H1 (cell line): ENCODE measurements at regions not wholly inside any gene's neighbourhood (a gene's known extent, or its start where the extent isn't known, plus 50 kb on each side); places are given as distances from the start of the nearest gene placed in this dataset.

Experiments used
- CTCF ChIA-PET: fragments of 300-600 bp; sonication (Branson Sonifier 250); formaldehyde crosslinking; loops from one replicate; lab custom pipeline; 2021; ENCODE audit not compliant: partially characterized antibody; lab: Charles Lee
- POLR2A ChIA-PET: fragments of 300-600 bp; sonication (Branson Sonifier 250); formaldehyde crosslinking; loops from one replicate; lab custom pipeline; 2021; ENCODE audit warnings: inconsistent platforms; ENCODE audit not compliant: partially characterized antibody; lab: Charles Lee
- DNase-seq, 2 experiments: peaks; one replicate each; pipeline versions ENCODE4 v3.0.0 to v3.0.0-alpha.2; 2010 to 2022; ENCODE audit warnings: low spot score in 2 of 2, low read depth in 1 of 2, mixed read lengths in 1 of 2
- FAIRE-seq: peaks from 2 replicates; lab custom pipeline; 2011; peaks lifted over from hg19 to GRCh38; lab: Jason Lieb, UNC
- H2AFZ ChIP-seq: 2 replicates; pipeline ENCODE4 v1.8.1; 2012; ENCODE audit warnings: low read length, inconsistent platforms
- H2AK5ac ChIP-seq: 2 replicates; pipeline ENCODE4 v1.6.1; 2013; ENCODE audit warnings: low read depth, low read length
- H2BK120ac ChIP-seq: replicated peaks from 2 replicates; pipeline ENCODE3; 2013; ENCODE audit warnings: low read depth, low read length, inconsistent platforms
- H2BK12ac ChIP-seq: 2 replicates; pipeline ENCODE4 v1.6.1; 2013; ENCODE audit warnings: low read depth, low read length
- H2BK15ac ChIP-seq: 2 replicates; pipeline ENCODE4 v1.6.1; 2013; ENCODE audit warnings: low read length
- H2BK20ac ChIP-seq: 2 replicates; pipeline ENCODE4 v1.6.1; 2013; ENCODE audit warnings: low read length
- H2BK5ac ChIP-seq: 2 replicates; pipeline ENCODE4 v1.6.1; 2013; ENCODE audit warnings: low read depth, low read length
- H3K14ac ChIP-seq: 2 replicates; pipeline ENCODE4 v1.6.1; 2013; ENCODE audit warnings: inconsistent platforms; ENCODE audit not compliant: insufficient read length
- H3K18ac ChIP-seq: 2 replicates; pipeline ENCODE4 v1.6.1; 2013; ENCODE audit warnings: low read length; ENCODE audit errors: extremely low read depth
- H3K23ac ChIP-seq: 2 replicates; pipeline ENCODE4 v1.6.1; 2013; ENCODE audit warnings: inconsistent platforms; ENCODE audit not compliant: insufficient read length
- H3K23me2 ChIP-seq: 2 replicates; pipeline ENCODE4 v1.6.1; 2013; ENCODE audit warnings: low read depth, low read length
- H3K27ac ChIP-seq: 2 replicates; pipeline ENCODE4 v1.6.1; 2011; ENCODE audit warnings: low read depth, low read length, inconsistent platforms
- H3K27me3 ChIP-seq, 4 experiments: replicated peaks in 1 of 4; 1 replicate in 1 of 4; 2 replicates in 3 of 4; pipeline versions ENCODE4 v1.6.1 to v1.8.1; 2011 to 2013; ENCODE audit warnings: low read length in 3 of 4, mild to moderate bottlenecking in 3 of 4, inconsistent platforms in 2 of 4, mixed read lengths in 2 of 4, moderate library complexity in 1 of 4; ENCODE audit not compliant: control insufficient read depth in 3 of 4, insufficient read depth in 3 of 4; ENCODE audit errors: extremely low read depth in 1 of 4
- H3K36me3 ChIP-seq, 4 experiments: 2 replicates each; pipeline versions ENCODE4 v1.6.1 to v1.8.1; 2011 to 2013; ENCODE audit warnings: mild to moderate bottlenecking in 4 of 4, low read length in 3 of 4, moderate library complexity in 2 of 4, control low read depth in 1 of 4, inconsistent platforms in 1 of 4; ENCODE audit not compliant: insufficient read depth in 4 of 4, control insufficient read depth in 2 of 4
- H3K4ac ChIP-seq: replicated peaks from 2 replicates; pipeline ENCODE3; 2013; ENCODE audit warnings: low read length, low read depth, mixed read lengths, inconsistent platforms; ENCODE audit not compliant: insufficient read length
- H3K4me1 ChIP-seq, 4 experiments: replicated peaks in 1 of 4; 1 replicate in 1 of 4; 2 replicates in 3 of 4; pipeline versions ENCODE4 v1.6.1 to v1.8.1; 2011 to 2013; ENCODE audit warnings: low read length in 3 of 4, inconsistent platforms in 2 of 4, mixed read lengths in 1 of 4; ENCODE audit not compliant: insufficient read depth in 4 of 4, control insufficient read depth in 3 of 4
- H3K4me2 ChIP-seq, 2 experiments: 2 replicates each; pipeline versions ENCODE4 v1.6.1 to v1.8.1; 2011 to 2013; ENCODE audit warnings: low read depth in 2 of 2, low read length in 2 of 2, control low read depth in 1 of 2, inconsistent platforms in 1 of 2, mild to moderate bottlenecking in 1 of 2; ENCODE audit not compliant: insufficient read depth in 1 of 2
- H3K4me3 ChIP-seq, 4 experiments: fragments of 200-600, 300-600 bp in 1 of 4; sonication (generic), shearing (Covaris generic), sonication (Bioruptor Twin) in 1 of 4; 2 replicates each; pipeline versions ENCODE4 v1.5.1 to v1.8.1; 2011 to 2016; ENCODE audit warnings: low read length in 4 of 4, low read depth in 3 of 4, control low read depth in 2 of 4, inconsistent platforms in 2 of 4, mild to moderate bottlenecking in 2 of 4, mixed read lengths in 1 of 4, moderate library complexity in 1 of 4; ENCODE audit not compliant: insufficient read depth in 2 of 4; ENCODE audit errors: extremely low read depth in 1 of 4
- H3K56ac ChIP-seq: replicated peaks from 2 replicates; pipeline ENCODE3; 2013; ENCODE audit warnings: low read depth, mild to moderate bottlenecking, mixed read lengths, low read length, inconsistent platforms; ENCODE audit not compliant: insufficient read length
- H3K79me1 ChIP-seq: 2 replicates; pipeline ENCODE4 v1.6.1; 2013; ENCODE audit warnings: low read depth, low read length, control low read depth
- H3K79me2 ChIP-seq, 2 experiments: 2 replicates each; pipeline versions ENCODE4 v1.6.1 to v1.8.1; 2012 to 2013; ENCODE audit warnings: low read length in 2 of 2, mild to moderate bottlenecking in 2 of 2, inconsistent platforms in 1 of 2; ENCODE audit not compliant: insufficient read depth in 2 of 2, control insufficient read depth in 1 of 2
- H3K9ac ChIP-seq, 4 experiments: replicated peaks in 1 of 4; 1 replicate in 1 of 4; 2 replicates in 3 of 4; pipeline versions ENCODE4 v1.6.1 to v1.8.1; 2011 to 2013; ENCODE audit warnings: low read depth in 3 of 4, low read length in 3 of 4, control low read depth in 2 of 4, mild to moderate bottlenecking in 2 of 4, moderate library complexity in 2 of 4, inconsistent platforms in 1 of 4; ENCODE audit errors: extremely low read depth in 1 of 4
- H3K9me3 ChIP-seq, 2 experiments: 2 replicates each; pipeline versions ENCODE4 v1.6.1 to v1.8.1; 2012 to 2013; ENCODE audit warnings: mild to moderate bottlenecking in 2 of 2, moderate library complexity in 2 of 2, control low read depth in 1 of 2, inconsistent platforms in 1 of 2, low read depth in 1 of 2, low read length in 1 of 2, mixed read lengths in 1 of 2; ENCODE audit not compliant: insufficient read depth in 2 of 2
- H4K20me1 ChIP-seq, 2 experiments: replicated peaks in 1 of 2; 2 replicates each; pipeline versions ENCODE3 to v1.8.1; 2011 to 2013; ENCODE audit warnings: inconsistent platforms in 2 of 2, low read length in 2 of 2, mild to moderate bottlenecking in 1 of 2; ENCODE audit not compliant: insufficient read depth in 2 of 2, control insufficient read depth in 1 of 2
- H4K5ac ChIP-seq: 2 replicates; pipeline ENCODE4 v1.6.1; 2013; ENCODE audit warnings: low read length, low read depth, mixed read lengths, inconsistent platforms; ENCODE audit not compliant: insufficient read length
- H4K8ac ChIP-seq: 2 replicates; pipeline ENCODE4 v1.8.0; 2013; ENCODE audit warnings: mild to moderate bottlenecking, moderate library complexity, low read length, inconsistent platforms; ENCODE audit not compliant: insufficient read depth; ENCODE audit errors: extremely low read depth
- H4K91ac ChIP-seq: replicated peaks from 2 replicates; pipeline ENCODE3; 2013; ENCODE audit warnings: low read length, mixed read lengths, inconsistent platforms; ENCODE audit not compliant: insufficient read length
- SIN3A ChIP-seq, 2 experiments: IDR thresholded peaks in 1 of 2; conservative IDR thresholded peaks in 1 of 2; 2 replicates each; pipeline ENCODE4 v1.6.1; 2011 to 2012; ENCODE audit warnings: low read length in 2 of 2, improper control_type of control experiment in 1 of 2, low read depth in 1 of 2, mild to moderate bottlenecking in 1 of 2
- TAF7 ChIP-seq: optimal IDR thresholded peaks from 2 replicates; pipeline ENCODE3; 2011; ENCODE audit warnings: low read depth, mild to moderate bottlenecking, inconsistent platforms, low read length, moderate library complexity, borderline replicate concordance
- TCF12 ChIP-seq: IDR thresholded peaks from 2 replicates; pipeline ENCODE4 v1.6.1; 2011; ENCODE audit warnings: low read depth, mild to moderate bottlenecking, low read length
- WGBS, 2 experiments: shearing (Covaris generic) in 1 of 2; methylation state at CpG; one replicate each; pipeline versions ENCODE4 v1.1.6 to v1.1.7; 2013 to 2015; ENCODE audit warnings: low lambda C conversion rate in 2 of 2, mixed read lengths in 2 of 2, inconsistent platforms in 1 of 2, low coverage in 1 of 2, missing lambda C conversion rate in 1 of 2; ENCODE audit not compliant: insufficient replicate concordance in 2 of 2, insufficient coverage in 1 of 2, insufficient read length in 1 of 2; ENCODE audit errors: extremely low coverage in 1 of 2, missing lambda C conversion rate in 1 of 2; 5-methylcytosine and 5-hydroxymethylcytosine counted together
- TF ChIP-seq, protein P1 (sequence below): IDR thresholded peaks from 2 replicates; pipeline ENCODE4 v1.6.1; 2011; ENCODE audit warnings: low read length, improper control_type of control experiment

DNA sequence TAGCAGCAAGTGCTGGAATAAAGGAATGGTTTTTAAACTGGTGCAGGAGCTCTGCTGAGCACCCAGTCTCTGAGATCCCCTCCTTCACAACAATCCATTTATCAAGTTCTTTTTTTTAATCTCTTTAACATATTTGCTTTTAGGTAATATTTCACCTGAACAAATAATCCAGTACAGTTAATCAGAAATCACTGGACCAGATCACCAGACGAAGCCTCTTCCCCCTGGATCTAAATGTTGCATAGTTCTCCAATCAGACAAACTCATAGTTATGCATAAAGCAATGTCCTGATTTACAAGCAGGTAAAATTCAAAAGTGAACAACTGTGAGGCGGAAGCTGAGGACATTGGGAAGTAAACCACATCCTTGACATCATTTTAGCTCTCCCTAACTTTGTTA, 657.7 kb upstream of the RORB start:
- Histone ChIP-seq H2BK120ac (no peak overlapping the region), H3K23me2 (no peaks in the 10 kb centered on the region), H2BK20ac (no peak overlapping the region), H3K4me2 (no peak overlapping the region), H3K4me1 (peaks cover 0 to 3% (median 1%) of the 10 kb centered on the region in 4 experiments; a peak in 1 of 7 replicates), H3K27ac (no peak overlapping the region), H3K36me3 (no peaks in the 10 kb centered on the region), H2BK12ac (no peak overlapping the region), H3K9me3 (no peaks in the 10 kb centered on the region), H3K23ac (no peak overlapping the region), H2BK15ac (no peak overlapping the region), H2BK5ac (no peak overlapping the region), H3K79me2 (no peaks in the 10 kb centered on the region), H4K20me1 (no peaks in the 10 kb centered on the region), H3K4ac (no peak overlapping the region), H3K14ac (no peak overlapping the region), H4K5ac (no peak overlapping the region), H3K4me3 (no peak overlapping the region), H2AK5ac (no peak overlapping the region), H4K8ac (no peak overlapping the region), H3K79me1 (no peaks in the 10 kb centered on the region), H4K91ac (no peak overlapping the region), H2AFZ (no peak overlapping the region), H3K18ac (no peak overlapping the region), H3K9ac (no peak overlapping the region), H3K27me3 (no peaks in the 10 kb centered on the region), H3K56ac (no peak overlapping the region)
- no peak for FAIRE-seq
- TF ChIP-seq SIN3A (conservative IDR thresholded peaks at IDR 0.05 in 1 of 2, IDR thresholded peaks at IDR 0.05 in 1 of 2; ENCODE audit: low read depth in 1 of 2, low read length in 2 of 2) = no peak
- TF ChIP-seq, protein P1, sequence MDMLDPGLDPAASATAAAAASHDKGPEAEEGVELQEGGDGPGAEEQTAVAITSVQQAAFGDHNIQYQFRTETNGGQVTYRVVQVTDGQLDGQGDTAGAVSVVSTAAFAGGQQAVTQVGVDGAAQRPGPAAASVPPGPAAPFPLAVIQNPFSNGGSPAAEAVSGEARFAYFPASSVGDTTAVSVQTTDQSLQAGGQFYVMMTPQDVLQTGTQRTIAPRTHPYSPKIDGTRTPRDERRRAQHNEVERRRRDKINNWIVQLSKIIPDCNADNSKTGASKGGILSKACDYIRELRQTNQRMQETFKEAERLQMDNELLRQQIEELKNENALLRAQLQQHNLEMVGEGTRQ = no peak
- no peak for TF ChIP-seq TCF12
- TF ChIP-seq TAF7 = no peak
- DNase-seq = no peak
- ChIA-PET POLR2A (interaction anchor here (0.9 kb wide), 1 partner anchor 8 kb away, joined by 5 read pairs; no protein-coding TSS in a partner anchor), CTCF (interaction anchor here (1.3 kb wide), 1 partner anchor 9 kb away, joined by 3 read pairs; no protein-coding TSS in a partner anchor)
- 86% methylated on average over 2 of the region's 2 CpGs; no CpG with 5 or more reads in 1 of the 2 experiments for WGBS, 2 experiments
